ENCODE measurements at regions not wholly inside any gene's neighbourhood (a gene's known extent, or its start where the extent isn't known, plus 50 kb on each side); places are given as distances from the start of the nearest gene placed in this dataset.
A peak's percentile ranks its signal among the peaks of the same experiment; 100 is the strongest.
"Not testable (repeated sequence)": the region's sequence is repeated elsewhere in the genome, so short reads cannot be mapped to it uniquely, and the experiment has no call there.

- DNase-seq = not testable (repeated sequence)
Measured at GRCh38 chr20:17891131-17891530, 77.5 kb downstream of the SNX5 start.

GRCh38 chr20:17890330-17890729 is 78.3 kb downstream of the SNX5 start:
- DNase-seq = no peak

GRCh38 chr20:17889226-17889625 is 79.4 kb downstream of the SNX5 start:
- no peak for DNase-seq

- no peak for DNase-seq
Measured at GRCh38 chr20:17888044-17888443, 80.5 kb downstream of the SNX5 start.

GRCh38 chr20:17887331-17888030 is 81.1 kb downstream of the SNX5 start:
- no peak for DNase-seq

- DNase-seq = no peak
Measured at GRCh38 chr20:17885544-17885943, 83.0 kb downstream of the SNX5 start.

- no peak for DNase-seq
Measured at GRCh38 chr20:17885076-17885475, 83.5 kb downstream of the SNX5 start.

- DNase-seq = no peak
Measured at GRCh38 chr20:17884307-17885003, 84.1 kb downstream of the SNX5 start.

- DNase-seq = no peak
Measured at GRCh38 chr20:17883592-17884306, 84.8 kb downstream of the SNX5 start.

GRCh38 chr20:17882834-17883591 is 85.6 kb downstream of the SNX5 start:
- DNase-seq = no peak

- no peak for DNase-seq
Measured at GRCh38 chr20:17882065-17882833, 86.3 kb downstream of the SNX5 start.

- no peak for DNase-seq
Measured at GRCh38 chr20:17881741-17882064, 86.9 kb downstream of the SNX5 start.

GRCh38 chr20:17878912-17879602 is 89.5 kb downstream of the SNX5 start:
- DNase-seq = no peak

GRCh38 chr20:17878069-17878911 is 90.3 kb downstream of the SNX5 start:
- no peak for DNase-seq

GRCh38 chr20:17875981-17876385 is 92.6 kb downstream of the SNX5 start:
- DNase-seq = no peak

- no peak for DNase-seq
Measured at GRCh38 chr20:17875106-17875980, 93.3 kb downstream of the SNX5 start.

GRCh38 chr20:17874271-17875105 is 94.1 kb downstream of the SNX5 start:
- DNase-seq = no peak

- peak; percentile 69 for DNase-seq
Measured at GRCh38 chr20:17873410-17874270, 95.0 kb downstream of the SNX5 start.

All from hematopoietic multipotent progenitor cell treated with erythropoietin and hydrocortisone succinate and interleukin-3 and kit ligand, for 8 days (in vitro differentiated cells).